ENCODE measurements at regions not wholly inside any gene's neighbourhood (a gene's known extent, or its start where the extent isn't known, plus 50 kb on each side); places are given as distances from the start of the nearest gene placed in this dataset.

DNA sequence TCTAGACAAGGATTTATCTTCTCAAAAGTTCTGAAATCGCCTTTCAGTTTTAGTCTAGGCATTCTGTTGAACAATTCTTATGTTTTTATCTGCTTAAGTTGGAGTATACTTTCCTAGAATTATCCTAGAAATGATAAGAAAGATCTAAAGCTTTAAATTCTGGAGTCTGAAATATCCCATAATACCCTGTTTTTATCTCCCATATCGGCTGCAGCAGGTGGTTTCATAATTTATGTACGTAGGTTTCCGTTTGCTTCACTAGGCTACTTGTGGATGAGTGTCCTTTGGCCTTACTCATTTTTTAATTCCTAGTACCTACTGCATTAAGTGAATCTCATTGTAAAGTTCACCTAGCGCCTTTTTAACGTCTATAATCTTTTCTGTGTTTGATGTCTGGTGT is 58.5 kb upstream of the MGAT5 start:
- TF ChIP-seq, protein P1, sequence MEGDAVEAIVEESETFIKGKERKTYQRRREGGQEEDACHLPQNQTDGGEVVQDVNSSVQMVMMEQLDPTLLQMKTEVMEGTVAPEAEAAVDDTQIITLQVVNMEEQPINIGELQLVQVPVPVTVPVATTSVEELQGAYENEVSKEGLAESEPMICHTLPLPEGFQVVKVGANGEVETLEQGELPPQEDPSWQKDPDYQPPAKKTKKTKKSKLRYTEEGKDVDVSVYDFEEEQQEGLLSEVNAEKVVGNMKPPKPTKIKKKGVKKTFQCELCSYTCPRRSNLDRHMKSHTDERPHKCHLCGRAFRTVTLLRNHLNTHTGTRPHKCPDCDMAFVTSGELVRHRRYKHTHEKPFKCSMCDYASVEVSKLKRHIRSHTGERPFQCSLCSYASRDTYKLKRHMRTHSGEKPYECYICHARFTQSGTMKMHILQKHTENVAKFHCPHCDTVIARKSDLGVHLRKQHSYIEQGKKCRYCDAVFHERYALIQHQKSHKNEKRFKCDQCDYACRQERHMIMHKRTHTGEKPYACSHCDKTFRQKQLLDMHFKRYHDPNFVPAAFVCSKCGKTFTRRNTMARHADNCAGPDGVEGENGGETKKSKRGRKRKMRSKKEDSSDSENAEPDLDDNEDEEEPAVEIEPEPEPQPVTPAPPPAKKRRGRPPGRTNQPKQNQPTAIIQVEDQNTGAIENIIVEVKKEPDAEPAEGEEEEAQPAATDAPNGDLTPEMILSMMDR (conservative IDR thresholded peaks at IDR 0.05 in 1 of 2, IDR thresholded peaks at IDR 0.05 in 1 of 2; ENCODE audit: extremely low read depth in 1 of 2, insufficient read depth in 1 of 2, low read depth in 1 of 2, low read length in 2 of 2), result no peak
- TF ChIP-seq EZH2 (IDR thresholded peaks at IDR 0.05; ENCODE audit: borderline replicate concordance, low read length), result no peak

Measured in mammary epithelial cell (primary cell).